Neural progenitor cell (in vitro differentiated cells): ENCODE measurements at regions not wholly inside any gene's neighbourhood (a gene's known extent, or its start where the extent isn't known, plus 50 kb on each side); places are given as distances from the start of the nearest gene placed in this dataset.

Source experiments
- CTCF ChIP-seq: fragments of 200-600 bp; sonication (generic); IDR thresholded peaks from 2 replicates; pipeline ENCODE4 v1.5.1; 2017; ENCODE audit warnings: antibody characterized with exemption, mild to moderate bottlenecking
- EZH2 ChIP-seq: fragments of 200-600 bp; sonication (generic); IDR thresholded peaks from 2 replicates; pipeline ENCODE4 v1.6.1; 2017; ENCODE audit warnings: antibody characterized with exemption, mild to moderate bottlenecking, moderate library complexity
- EZH2phosphoT487 ChIP-seq: fragments of 200-600 bp; sonication (generic); IDR thresholded peaks from 2 replicates; pipeline ENCODE4 v1.6.1; 2017; ENCODE audit warnings: antibody characterized with exemption

GRCh38 chr20:4342609-4343008 lies 93.5 kb upstream of the ADRA1D start:
- no peak for TF ChIP-seq CTCF
- TF ChIP-seq EZH2phosphoT487, result no peak
- no peak for TF ChIP-seq EZH2
